ENCODE measurements at regions not wholly inside any gene's neighbourhood (a gene's known extent, or its start where the extent isn't known, plus 50 kb on each side); places are given as distances from the start of the nearest gene placed in this dataset.
"Not testable (repeated sequence)": the region's sequence is repeated elsewhere in the genome, so short reads cannot be mapped to it uniquely, and the experiment has no call there.

- Histone ChIP-seq H3K9me2 (replicated peaks; ENCODE audit: insufficient read depth) (no peaks in the 10 kb centered on the region), H3K4me3 (no peak overlapping the region), H4K20me1 (ENCODE audit: insufficient read depth, poor library complexity, severe bottlenecking) (no peaks in the 10 kb centered on the region), H3K27me3 (peaks cover 5% of the 10 kb centered on the region), H3K4me2 (no peak overlapping the region), H3K36me3 (replicated peaks; ENCODE audit: insufficient read depth, low read depth) (no peaks in the 10 kb centered on the region), H3K9me3 (ENCODE audit: low read depth) (no peaks in the 10 kb centered on the region), H2AFZ (no peak overlapping the region), H3K27ac (no peak overlapping the region), H3K79me2 (no peaks in the 10 kb centered on the region), H3K4me1 (ENCODE audit: insufficient read depth) (no peaks in the 10 kb centered on the region)
- 68% methylated on average over 1 of the region's 1 CpG for WGBS (ENCODE audit: low lambda C conversion rate, missing lambda C conversion rate)
- no peak for DNase-seq (ENCODE audit: low spot score)
- no peak for TF ChIP-seq EZH2phosphoT487 (IDR thresholded peaks at IDR 0.05; ENCODE audit: low read depth, severe bottlenecking, unreplicated experiment)
- TF ChIP-seq EZH2 (IDR thresholded peaks at IDR 0.05; ENCODE audit: borderline replicate concordance): no peak
- TF ChIP-seq CTCF (IDR thresholded peaks at IDR 0.05; ENCODE audit: poor library complexity): no peak
Measured at GRCh38 chr3:63739474-63739873, 79.6 kb upstream of the C3orf49 start.

GRCh38 chr3:63740116-63740515 lies 79.0 kb upstream of the C3orf49 start:
- Histone ChIP-seq H3K27ac (no peak overlapping the region), H3K27me3 (peaks cover 5% of the 10 kb centered on the region), H3K4me2 (no peak overlapping the region), H3K4me3 (no peak overlapping the region), H2AFZ (no peak overlapping the region), H3K9me2 (replicated peaks; ENCODE audit: insufficient read depth) (no peaks in the 10 kb centered on the region), H4K20me1 (ENCODE audit: insufficient read depth, poor library complexity, severe bottlenecking) (no peaks in the 10 kb centered on the region), H3K36me3 (replicated peaks; ENCODE audit: insufficient read depth, low read depth) (no peaks in the 10 kb centered on the region), H3K9me3 (ENCODE audit: low read depth) (no peaks in the 10 kb centered on the region), H3K79me2 (no peaks in the 10 kb centered on the region), H3K4me1 (ENCODE audit: insufficient read depth) (no peaks in the 10 kb centered on the region)
- TF ChIP-seq CTCF (IDR thresholded peaks at IDR 0.05; ENCODE audit: poor library complexity): no peak
- no peak for TF ChIP-seq EZH2phosphoT487 (IDR thresholded peaks at IDR 0.05; ENCODE audit: low read depth, severe bottlenecking, unreplicated experiment)
- no peak for TF ChIP-seq EZH2 (IDR thresholded peaks at IDR 0.05; ENCODE audit: borderline replicate concordance)
- DNase-seq (ENCODE audit: low spot score): no peak

- H3K4me3 ChIP-seq; H3K4me2 ChIP-seq; H3K36me3 ChIP-seq (replicated peaks; ENCODE audit: insufficient read depth, low read depth); H3K9me2 ChIP-seq (replicated peaks; ENCODE audit: insufficient read depth); H3K27me3 ChIP-seq; H3K9me3 ChIP-seq (ENCODE audit: low read depth); H4K20me1 ChIP-seq (ENCODE audit: insufficient read depth, poor library complexity, severe bottlenecking); H3K27ac ChIP-seq; H3K4me1 ChIP-seq (ENCODE audit: insufficient read depth); H2AFZ ChIP-seq; H3K79me2 ChIP-seq; DNase-seq (ENCODE audit: low spot score): not testable (repeated sequence)
- WGBS (ENCODE audit: low lambda C conversion rate, missing lambda C conversion rate): 85% methylated on average over 1 of the region's 1 CpG
Measured at GRCh38 chr3:63744693-63745092, 74.4 kb upstream of the C3orf49 start.

- Histone ChIP-seq H3K27ac (no peak overlapping the region), H3K9me3 (ENCODE audit: low read depth) (no peaks in the 10 kb centered on the region), H3K27me3 (peaks cover 5% of the 10 kb centered on the region), H4K20me1 (ENCODE audit: insufficient read depth, poor library complexity, severe bottlenecking) (no peaks in the 10 kb centered on the region), H3K9me2 (replicated peaks; ENCODE audit: insufficient read depth) (no peaks in the 10 kb centered on the region), H3K36me3 (replicated peaks; ENCODE audit: insufficient read depth, low read depth) (no peaks in the 10 kb centered on the region), H2AFZ (no peak overlapping the region), H3K4me2 (no peak overlapping the region), H3K79me2 (no peaks in the 10 kb centered on the region), H3K4me1 (ENCODE audit: insufficient read depth) (no peaks in the 10 kb centered on the region), H3K4me3 (no peak overlapping the region)
- WGBS (ENCODE audit: low lambda C conversion rate, missing lambda C conversion rate): 78% methylated on average over 2 of the region's 2 CpGs
- no peak for TF ChIP-seq CTCF (IDR thresholded peaks at IDR 0.05; ENCODE audit: poor library complexity)
- TF ChIP-seq EZH2phosphoT487 (IDR thresholded peaks at IDR 0.05; ENCODE audit: low read depth, severe bottlenecking, unreplicated experiment): no peak
- TF ChIP-seq EZH2 (IDR thresholded peaks at IDR 0.05; ENCODE audit: borderline replicate concordance): no peak
- no peak for DNase-seq (ENCODE audit: low spot score)
Measured at GRCh38 chr3:63745757-63746156, 73.3 kb upstream of the C3orf49 start.

All from hepatocyte (in vitro differentiated cells).